H9 (cell line): ENCODE measurements at regions not wholly inside any gene's neighbourhood (a gene's known extent, or its start where the extent isn't known, plus 50 kb on each side); places are given as distances from the start of the nearest gene placed in this dataset.
"Not testable (repeated sequence)": the region's sequence is repeated elsewhere in the genome, so short reads cannot be mapped to it uniquely, and the experiment has no call there.

Source experiments
- DNase-seq: peaks from one replicate; pipeline ENCODE4 v3.0.0-alpha.2; 2017
- H2AFZ ChIP-seq: one replicate; pipeline ENCODE4 v1.6.1; 2013; ENCODE audit warnings: mild to moderate bottlenecking, low read length, control low read depth, moderate library complexity
- H2AK5ac ChIP-seq: 2 replicates; pipeline ENCODE4 v1.6.1; 2013; ENCODE audit warnings: low read length, control low read depth, mixed read lengths; ENCODE audit not compliant: insufficient read length
- H2BK120ac ChIP-seq: one replicate; pipeline ENCODE4 v1.6.1; 2013; ENCODE audit warnings: low read depth, mild to moderate bottlenecking, low read length, control low read depth, inconsistent platforms; ENCODE audit not compliant: poor library complexity, severe bottlenecking
- H2BK12ac ChIP-seq: 2 replicates; pipeline ENCODE4 v1.6.1; 2013; ENCODE audit warnings: low read length, control low read depth, mixed read lengths, low read depth; ENCODE audit not compliant: insufficient read length
- H2BK15ac ChIP-seq: 2 replicates; pipeline ENCODE4 v1.6.1; 2013; ENCODE audit warnings: low read depth, low read length, control low read depth
- H2BK20ac ChIP-seq: one replicate; pipeline ENCODE4 v1.6.1; 2013; ENCODE audit warnings: low read depth, mild to moderate bottlenecking, low read length, control low read depth, inconsistent platforms; ENCODE audit not compliant: poor library complexity, severe bottlenecking
- H2BK5ac ChIP-seq: 2 replicates; pipeline ENCODE4 v1.6.1; 2013; ENCODE audit warnings: low read length, control low read depth, mixed read lengths; ENCODE audit not compliant: insufficient read length
- H3K14ac ChIP-seq: 2 replicates; pipeline ENCODE4 v1.6.1; 2013; ENCODE audit warnings: low read length, control low read depth; ENCODE audit not compliant: insufficient read depth
- H3K18ac ChIP-seq: 2 replicates; pipeline ENCODE4 v1.6.1; 2013; ENCODE audit warnings: low read depth, mild to moderate bottlenecking, mixed read lengths, low read length, control low read depth; ENCODE audit not compliant: insufficient read length
- H3K23ac ChIP-seq: 2 replicates; pipeline ENCODE4 v1.6.1; 2013; ENCODE audit warnings: low read length, control low read depth, mixed read lengths, low read depth; ENCODE audit not compliant: insufficient read length
- H3K23me2 ChIP-seq: 2 replicates; pipeline ENCODE4 v1.6.1; 2013; ENCODE audit warnings: low read depth, mild to moderate bottlenecking, mixed read lengths, low read length, control low read depth; ENCODE audit not compliant: insufficient read length, poor library complexity, severe bottlenecking
- H3K27ac ChIP-seq: 2 replicates; pipeline ENCODE4 v1.5.1; 2013; ENCODE audit warnings: low read length, control low read depth, mixed read lengths, low read depth; ENCODE audit not compliant: insufficient read length
- H3K27me3 ChIP-seq: 2 replicates; pipeline ENCODE4 v1.6.1; 2013; ENCODE audit warnings: low read length, control low read depth, inconsistent platforms; ENCODE audit not compliant: insufficient read depth
- H3K4ac ChIP-seq: 2 replicates; pipeline ENCODE4 v1.6.1; 2013; ENCODE audit warnings: low read depth, mild to moderate bottlenecking, control low read depth, inconsistent platforms, low read length, moderate library complexity
- H3K4me1 ChIP-seq: 2 replicates; pipeline ENCODE4 v1.6.1; 2013; ENCODE audit warnings: low read length, control low read depth, inconsistent platforms; ENCODE audit not compliant: insufficient read depth
- H3K4me2 ChIP-seq: 2 replicates; pipeline ENCODE4 v1.6.1; 2013; ENCODE audit warnings: low read length, control low read depth, mixed read lengths; ENCODE audit not compliant: insufficient read length, insufficient read depth
- H3K56ac ChIP-seq: 2 replicates; pipeline ENCODE4 v1.6.1; 2013; ENCODE audit warnings: low read depth, mild to moderate bottlenecking, mixed read lengths, low read length, control low read depth; ENCODE audit not compliant: insufficient read length
- H3K79me1 ChIP-seq: 2 replicates; pipeline ENCODE4 v1.6.1; 2013; ENCODE audit warnings: low read depth, mild to moderate bottlenecking, moderate library complexity, low read length, control low read depth, inconsistent platforms; ENCODE audit not compliant: insufficient read depth, poor library complexity, severe bottlenecking
- H3K79me2 ChIP-seq: 2 replicates; pipeline ENCODE4 v1.6.1; 2013; ENCODE audit warnings: low read length, control low read depth, inconsistent platforms; ENCODE audit not compliant: insufficient read depth
- H3K9ac ChIP-seq: 2 replicates; pipeline ENCODE4 v1.6.1; 2013; ENCODE audit warnings: low read length, control low read depth, mixed read lengths; ENCODE audit not compliant: insufficient read length; ENCODE audit errors: extremely low read depth
- H3K9me3 ChIP-seq: one replicate; pipeline ENCODE4 v1.6.1; 2013; ENCODE audit warnings: low read depth, low read length, inconsistent platforms; ENCODE audit not compliant: control insufficient read depth
- H3T11ph ChIP-seq: one replicate; pipeline ENCODE4 v1.6.1; 2013; ENCODE audit warnings: mild to moderate bottlenecking, low read length, control low read depth, inconsistent platforms
- H4K20me1 ChIP-seq: one replicate; pipeline ENCODE4 v1.6.1; 2013; ENCODE audit not compliant: control insufficient read depth, insufficient read length, insufficient read depth
- H4K5ac ChIP-seq: 2 replicates; pipeline ENCODE4 v1.6.1; 2013; ENCODE audit warnings: low read depth, mild to moderate bottlenecking, mixed read lengths, low read length, control low read depth; ENCODE audit not compliant: insufficient read length
- H4K8ac ChIP-seq: replicated peaks from 2 replicates; pipeline ENCODE4 v1.6.1; 2013; ENCODE audit warnings: low read length, control low read depth, mixed read lengths, low read depth; ENCODE audit not compliant: insufficient read length
- H4K91ac ChIP-seq: 2 replicates; pipeline ENCODE4 v1.6.1; 2013; ENCODE audit warnings: low read depth, mild to moderate bottlenecking, moderate library complexity, mixed read lengths, low read length, control low read depth; ENCODE audit not compliant: insufficient read length
- H3K27ac Mint-ChIP-seq, 3 experiments: 2 replicates in 2 of 3; 3 replicates in 1 of 3; pipeline ENCODE4 v1.8.0; 2020 to 2021; ENCODE audit warnings: mixed read lengths in 3 of 3, mild to moderate bottlenecking in 1 of 3, moderate library complexity in 1 of 3
- H3K27me3 Mint-ChIP-seq: 2 replicates; pipeline ENCODE4 v1.8.0; 2021; ENCODE audit warnings: low read depth, mild to moderate bottlenecking, moderate library complexity, mixed read lengths
- H3K36me3 Mint-ChIP-seq, 3 experiments: 2 replicates in 2 of 3; 3 replicates in 1 of 3; pipeline ENCODE4 v1.8.0; 2020 to 2021; ENCODE audit warnings: low read depth in 3 of 3, mixed read lengths in 3 of 3; ENCODE audit not compliant: insufficient read depth in 1 of 3
- H3K4me1 Mint-ChIP-seq, 2 experiments: 2 replicates each; pipeline ENCODE4 v1.8.0; 2020; ENCODE audit warnings: mixed read lengths in 2 of 2
- H3K4me3 Mint-ChIP-seq, 2 experiments: 2 replicates in 1 of 2; 3 replicates in 1 of 2; pipeline ENCODE4 v1.8.0; 2020 to 2021; ENCODE audit warnings: mild to moderate bottlenecking in 2 of 2, mixed read lengths in 2 of 2, moderate library complexity in 1 of 2
- H3K9me3 Mint-ChIP-seq, 2 experiments: 2 replicates in 1 of 2; 3 replicates in 1 of 2; pipeline ENCODE4 v1.8.0; 2020; ENCODE audit warnings: mild to moderate bottlenecking in 2 of 2, mixed read lengths in 2 of 2, moderate library complexity in 1 of 2
- WGBS: extraction: QIAGEN DNeasy Blood & Tissue Kit; methylation state at CpG from one replicate; pipeline ENCODE4 v1.1.7; 2013; ENCODE audit warnings: missing lambda C conversion rate, low lambda C conversion rate, mixed read lengths; ENCODE audit not compliant: insufficient read length; ENCODE audit errors: extremely low coverage; 5-methylcytosine and 5-hydroxymethylcytosine counted together

DNA sequence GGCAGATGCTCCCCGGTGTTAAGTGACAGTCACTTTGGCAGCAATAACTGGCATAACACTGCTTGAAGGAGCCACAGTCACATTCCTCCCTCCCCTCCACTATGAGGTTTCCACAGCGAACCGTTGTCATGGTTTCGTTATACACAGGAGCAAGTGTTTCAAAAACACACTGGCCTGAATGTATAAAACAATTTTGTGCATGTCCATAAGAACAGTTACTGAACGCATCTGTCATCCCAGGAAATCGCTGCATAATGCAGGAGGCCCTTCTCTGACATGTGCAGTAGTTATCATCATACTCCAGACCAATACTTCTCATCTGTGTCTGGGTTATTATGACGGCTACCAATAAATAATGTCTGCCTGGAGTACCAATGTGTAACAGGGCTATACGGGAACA, 444.4 kb downstream of the TMEM121 start:
- not testable (repeated sequence) for H3K4me2 ChIP-seq, H3K27ac Mint-ChIP-seq, H3T11ph ChIP-seq, H3K23ac ChIP-seq, H2BK12ac ChIP-seq, H3K4me1 ChIP-seq, H4K5ac ChIP-seq, H3K4me3 Mint-ChIP-seq, H4K91ac ChIP-seq, H4K8ac ChIP-seq, H3K27ac ChIP-seq, H2BK20ac ChIP-seq, H3K79me1 ChIP-seq, H3K23me2 ChIP-seq, H3K14ac ChIP-seq, H3K4me1 Mint-ChIP-seq, H3K79me2 ChIP-seq, H3K18ac ChIP-seq, H2BK120ac ChIP-seq, H3K27me3 Mint-ChIP-seq, H3K4ac ChIP-seq, H2AFZ ChIP-seq, H2AK5ac ChIP-seq, H3K27me3 ChIP-seq, H2BK5ac ChIP-seq, H3K9ac ChIP-seq, H2BK15ac ChIP-seq, DNase-seq, H4K20me1 ChIP-seq, H3K56ac ChIP-seq
- peaks cover 94 to 98% of the 10 kb centered on the region in 2 experiments for H3K9me3 Mint-ChIP-seq
- H3K9me3 ChIP-seq, result peaks cover 87% of the 10 kb centered on the region
- peaks cover 12 to 57% (median 34%) of the 10 kb centered on the region in 3 experiments; a peak in 6 of 7 replicates for H3K36me3 Mint-ChIP-seq
- no CpG with 5 or more reads among the region's 8 CpGs for WGBS
